HepG2 (cell line): ENCODE measurements at regions not wholly inside any gene's neighbourhood (a gene's known extent, or its start where the extent isn't known, plus 50 kb on each side); places are given as distances from the start of the nearest gene placed in this dataset.

Experiments used
- ATAC-seq: fragments of 200-7000 bp; cut with Tn5 transposase; 3 replicates; pipeline ENCODE4 v1.9.1; 2020; ENCODE audit warnings: mild to moderate bottlenecking, moderate library complexity
- BruUV-seq: library from RNA; stranded (reverse); fragments of 400-500 nt; replicated peaks from 2 replicates; lab custom pipeline; 2021; lab: Mats Ljungman, UMichigan
- CTCF ChIA-PET: fragments of 300-600 bp; formaldehyde crosslinking; extraction: SDS; loops from one replicate; lab custom pipeline; 2021; ENCODE audit warnings: low total read pairs, inconsistent platforms, low intra/inter-chr PET ratio; lab: Yijun Ruan, JAX
- POLR2A ChIA-PET: fragments of 350-600 bp; sonication (Branson Sonifier 250); formaldehyde crosslinking; loops from one replicate; lab custom pipeline; 2020; ENCODE audit warnings: antibody characterized with exemption, inconsistent platforms; lab: Yijun Ruan, JAX
- DNase-seq: peaks from one replicate; pipeline ENCODE4 v3.0.0-alpha.2; 2015; ENCODE audit warnings: low spot score
- FAIRE-seq: peaks from 3 replicates; lab custom pipeline; 2011; peaks lifted over from hg19 to GRCh38; lab: Jason Lieb, UNC
- H2AFZ ChIP-seq: one replicate; pipeline ENCODE4 v1.6.1; 2011; ENCODE audit warnings: low read length, inconsistent platforms
- H3K27ac ChIP-seq: fragments of 300-600 bp; 3 replicates; pipeline ENCODE4 v1.8.0; 2011; ENCODE audit warnings: mixed run types, mild to moderate bottlenecking, mixed read lengths, low read length, inconsistent platforms; ENCODE audit not compliant: insufficient read depth; ENCODE audit errors: extremely low read length
- H3K27me3 ChIP-seq, 2 experiments: fragments of 200-600 bp in 1 of 2; 2 replicates in 1 of 2; 3 replicates in 1 of 2; pipeline versions ENCODE4 v1.6.0 to v1.8.0; 2011; ENCODE audit warnings: low read length in 2 of 2, mild to moderate bottlenecking in 2 of 2, moderate library complexity in 2 of 2, inconsistent platforms in 1 of 2; ENCODE audit not compliant: insufficient read depth in 2 of 2, control insufficient read depth in 1 of 2
- H3K36me3 ChIP-seq, 2 experiments: fragments of 200-600 bp in 1 of 2; replicated peaks in 1 of 2; 2 replicates in 1 of 2; 3 replicates in 1 of 2; pipeline versions ENCODE4 v1.5.1 to v1.8.0; 2011; ENCODE audit warnings: low read length in 2 of 2, inconsistent platforms in 1 of 2; ENCODE audit not compliant: insufficient read depth in 2 of 2, control insufficient read depth in 1 of 2
- H3K4me1 ChIP-seq: 2 replicates; pipeline ENCODE4 v1.5.1; 2012; ENCODE audit warnings: low read length, inconsistent platforms; ENCODE audit not compliant: insufficient read depth
- H3K4me2 ChIP-seq: 2 replicates; pipeline ENCODE4 v1.6.0; 2011; ENCODE audit warnings: low read depth, low read length, inconsistent platforms
- H3K4me3 ChIP-seq, 3 experiments: fragments of 200-600 bp in 1 of 3; sonication (generic), shearing (Covaris generic) in 1 of 3; replicated peaks in 1 of 3; 2 replicates each; pipeline ENCODE4 v1.5.1; 2011 to 2016; ENCODE audit warnings: low read length in 3 of 3, inconsistent platforms in 2 of 3, low read depth in 2 of 3, mild to moderate bottlenecking in 2 of 3, control low read depth in 1 of 3, mixed read lengths in 1 of 3; ENCODE audit not compliant: insufficient read depth in 1 of 3
- H3K79me2 ChIP-seq: one replicate; pipeline ENCODE4 v1.6.1; 2011; ENCODE audit warnings: low read length, inconsistent platforms; ENCODE audit not compliant: insufficient read depth
- H3K9ac ChIP-seq: 2 replicates; pipeline ENCODE4 v1.6.0; 2011; ENCODE audit warnings: mild to moderate bottlenecking, low read depth, low read length, inconsistent platforms; ENCODE audit not compliant: insufficient read depth
- H3K9me3 ChIP-seq: 2 replicates; pipeline ENCODE4 v1.5.1; 2012; ENCODE audit warnings: mild to moderate bottlenecking, low read length
- H4K20me1 ChIP-seq: 2 replicates; pipeline ENCODE4 v1.6.0; 2011; ENCODE audit warnings: inconsistent platforms, mild to moderate bottlenecking, low read length, moderate library complexity; ENCODE audit not compliant: insufficient read depth
- ARNT2 ChIP-seq: sonication (generic); formaldehyde crosslinking; IDR thresholded peaks from 2 replicates; pipeline ENCODE4 v1.8.0; 2022; ENCODE audit warnings: mild to moderate bottlenecking, low read depth, missing genetic modification reagents, moderate library complexity
- CHD2 ChIP-seq: IDR thresholded peaks from 2 replicates; pipeline ENCODE4 v1.6.1; 2011; ENCODE audit warnings: low read depth, low read length, improper control_type of control experiment
- IRF2 ChIP-seq: IDR thresholded peaks from 2 replicates; pipeline ENCODE4 v1.6.1; 2018; ENCODE audit warnings: missing genetic modification reagents, missing compliant biosample characterization
- ISX ChIP-seq: sonication (generic); formaldehyde crosslinking; conservative IDR thresholded peaks from 2 replicates; pipeline ENCODE4 v1.5.0; 2020; ENCODE audit warnings: missing genetic modification reagents
- KAT8 ChIP-seq: IDR thresholded peaks from 2 replicates; pipeline ENCODE4 v1.6.1; 2016; ENCODE audit warnings: missing genetic modification reagents, missing compliant biosample characterization
- PHF8 ChIP-seq: sonication (generic); formaldehyde crosslinking; IDR thresholded peaks from 2 replicates; pipeline ENCODE4 v1.5.0; 2020; ENCODE audit warnings: missing genetic modification reagents
- RAD51 ChIP-seq: fragments of 450-650 bp; IDR thresholded peaks from 2 replicates; pipeline ENCODE4 v1.6.1; 2016; ENCODE audit warnings: borderline replicate concordance
- XRCC5 ChIP-seq: fragments of 200-400 bp; formaldehyde crosslinking; optimal IDR thresholded peaks from 2 replicates; pipeline ENCODE3; 2017; ENCODE audit warnings: mild to moderate bottlenecking, low read length
- ZFAT ChIP-seq: sonication (generic); formaldehyde crosslinking; conservative IDR thresholded peaks from 2 replicates; pipeline ENCODE4 v1.8.1; 2023; ENCODE audit warnings: missing genetic modification reagents, inconsistent platforms
- ZFP90 ChIP-seq: sonication (generic); formaldehyde crosslinking; IDR thresholded peaks from 2 replicates; pipeline ENCODE4 v1.8.0; 2022; ENCODE audit warnings: missing genetic modification reagents, mild to moderate bottlenecking, inconsistent platforms, borderline replicate concordance
- ZNF557 ChIP-seq: sonication (generic); formaldehyde crosslinking; IDR thresholded peaks from 2 replicates; pipeline ENCODE4 v1.4.0; 2020; ENCODE audit warnings: missing genetic modification reagents
- ZNF564 ChIP-seq: sonication (generic); formaldehyde crosslinking; IDR thresholded peaks from 2 replicates; pipeline ENCODE4 v1.8.1; 2023; ENCODE audit warnings: mild to moderate bottlenecking, missing genetic modification reagents
- ZNF713 ChIP-seq: sonication (generic); formaldehyde crosslinking; IDR thresholded peaks from 2 replicates; pipeline ENCODE4 v1.4.0; 2020; ENCODE audit warnings: mild to moderate bottlenecking, missing genetic modification reagents
- WGBS: methylation state at CpG from one replicate; pipeline ENCODE4 v1.1.6; 2017; ENCODE audit warnings: low lambda C conversion rate; 5-methylcytosine and 5-hydroxymethylcytosine counted together
- in situ Hi-C: cut with HindIII; loops from 2 replicates; pipeline ENCODE4 v1.10.0; 2017; ENCODE audit warnings: low pct_unique_long_range_greater_than_20kb; ENCODE audit not compliant: extremely low pct_ligation_motif_present
- intact Hi-C: fragments of 100-400 bp; cut with micrococcal nuclease; formaldehyde crosslinking; loops from one replicate; pipeline ENCODE4 v1.10.0; 2022; ENCODE audit not compliant: unreplicated experiment
- TF ChIP-seq, protein P1 (sequence below): sonication (generic); formaldehyde crosslinking; IDR thresholded peaks from 2 replicates; pipeline ENCODE4 v1.4.0; 2020; ENCODE audit warnings: mild to moderate bottlenecking, missing genetic modification reagents
- TF ChIP-seq, protein P2 (sequence below): sonication (generic); formaldehyde crosslinking; IDR thresholded peaks from 2 replicates; pipeline ENCODE4 v1.8.1; 2023; ENCODE audit warnings: missing genetic modification reagents, mild to moderate bottlenecking, borderline replicate concordance
- TF ChIP-seq, protein P3 (sequence below): sonication (generic); formaldehyde crosslinking; IDR thresholded peaks from 2 replicates; pipeline ENCODE4 v1.4.0; 2020; ENCODE audit warnings: missing genetic modification reagents, low read depth, mild to moderate bottlenecking, borderline replicate concordance
- TF ChIP-seq, protein P4 (sequence below): sonication (generic); formaldehyde crosslinking; IDR thresholded peaks from 2 replicates; pipeline ENCODE4 v1.4.0; 2020; ENCODE audit warnings: missing genetic modification reagents, mild to moderate bottlenecking, borderline replicate concordance
- TF ChIP-seq, protein P5 (sequence below), 2 experiments: IDR thresholded peaks; 2 replicates each; pipeline ENCODE4 v1.6.1; 2011 to 2012; ENCODE audit warnings: low read length in 2 of 2, borderline replicate concordance in 1 of 2, low read depth in 1 of 2, mild to moderate bottlenecking in 1 of 2, moderate library complexity in 1 of 2

DNA sequence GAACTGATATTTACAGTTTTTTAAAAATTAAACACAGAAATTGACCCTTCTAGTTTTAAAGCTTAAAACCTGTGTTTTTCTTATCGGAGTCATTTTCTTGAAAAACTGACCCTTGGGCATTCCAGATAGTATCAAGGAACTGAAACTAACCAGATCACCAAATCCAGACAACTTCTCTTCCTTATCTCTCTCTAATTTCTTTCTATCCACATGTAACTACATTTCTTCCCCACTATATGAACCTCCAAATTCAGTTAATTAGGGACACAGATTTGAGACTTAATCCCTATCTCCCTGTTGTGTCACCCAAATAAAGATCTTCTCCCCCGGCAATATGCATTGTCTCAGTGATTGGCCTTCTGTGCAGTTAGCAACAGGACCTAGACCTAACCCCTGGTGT, 1643.0 kb upstream of the CDH6 start (continued):
- TF ChIP-seq, protein P1, sequence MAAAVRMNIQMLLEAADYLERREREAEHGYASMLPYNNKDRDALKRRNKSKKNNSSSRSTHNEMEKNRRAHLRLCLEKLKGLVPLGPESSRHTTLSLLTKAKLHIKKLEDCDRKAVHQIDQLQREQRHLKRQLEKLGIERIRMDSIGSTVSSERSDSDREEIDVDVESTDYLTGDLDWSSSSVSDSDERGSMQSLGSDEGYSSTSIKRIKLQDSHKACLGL: no peak

GRCh38 chr5:29548262-29548661, 1645.2 kb upstream of the CDH6 start:
- in situ Hi-C loops: no loop called here
- Histone ChIP-seq H3K27me3 (no peaks in the 10 kb centered on the region), H3K4me1 (no peaks in the 10 kb centered on the region), H4K20me1 (no peaks in the 10 kb centered on the region), H3K9me3 (peaks cover 49% of the 10 kb centered on the region), H3K79me2 (no peaks in the 10 kb centered on the region), H3K36me3 (no peaks in the 10 kb centered on the region), H3K4me2 (no peak overlapping the region), H3K4me3 (no peak overlapping the region), H2AFZ (no peak overlapping the region), H3K9ac (no peak overlapping the region), H3K27ac (no peak overlapping the region)
- no peak for TF ChIP-seq PHF8 (CRISPR knock-in tag)
- TF ChIP-seq, protein P2, sequence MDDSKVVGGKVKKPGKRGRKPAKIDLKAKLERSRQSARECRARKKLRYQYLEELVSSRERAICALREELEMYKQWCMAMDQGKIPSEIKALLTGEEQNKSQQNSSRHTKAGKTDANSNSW: no peak
- no peak for TF ChIP-seq CHD2
- no peak for TF ChIP-seq ZNF713
- TF ChIP-seq ARNT2: no peak
- no peak for TF ChIP-seq KAT8 (CRISPR knock-in tag)
- TF ChIP-seq IRF2 (CRISPR knock-in tag): no peak
- TF ChIP-seq, protein P3, sequence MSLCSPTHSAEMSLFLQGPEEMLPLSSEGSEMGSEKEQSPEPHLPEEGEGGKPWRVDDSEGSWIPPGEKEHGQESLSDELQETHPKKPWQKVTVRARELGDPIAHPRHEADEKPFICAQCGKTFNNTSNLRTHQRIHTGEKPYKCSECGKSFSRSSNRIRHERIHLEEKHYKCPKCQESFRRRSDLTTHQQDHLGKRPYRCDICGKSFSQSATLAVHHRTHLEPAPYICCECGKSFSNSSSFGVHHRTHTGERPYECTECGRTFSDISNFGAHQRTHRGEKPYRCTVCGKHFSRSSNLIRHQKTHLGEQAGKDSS (CRISPR knock-in tag): no peak
- TF ChIP-seq XRCC5: no peak
- no peak for TF ChIP-seq ZNF564 (CRISPR knock-in tag)
- TF ChIP-seq, protein P4, sequence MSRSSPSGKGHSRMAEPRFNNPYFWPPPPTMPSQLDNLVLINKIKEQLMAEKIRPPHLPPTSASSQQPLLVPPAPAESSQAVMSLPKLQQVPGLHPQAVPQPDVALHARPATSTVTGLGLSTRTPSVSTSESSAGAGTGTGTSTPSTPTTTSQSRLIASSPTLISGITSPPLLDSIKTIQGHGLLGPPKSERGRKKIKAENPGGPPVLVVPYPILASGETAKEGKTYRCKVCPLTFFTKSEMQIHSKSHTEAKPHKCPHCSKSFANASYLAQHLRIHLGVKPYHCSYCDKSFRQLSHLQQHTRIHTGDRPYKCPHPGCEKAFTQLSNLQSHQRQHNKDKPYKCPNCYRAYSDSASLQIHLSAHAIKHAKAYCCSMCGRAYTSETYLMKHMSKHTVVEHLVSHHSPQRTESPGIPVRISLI (CRISPR knock-in tag): no peak
- no peak for TF ChIP-seq ZFP90
- TF ChIP-seq, protein P5, sequence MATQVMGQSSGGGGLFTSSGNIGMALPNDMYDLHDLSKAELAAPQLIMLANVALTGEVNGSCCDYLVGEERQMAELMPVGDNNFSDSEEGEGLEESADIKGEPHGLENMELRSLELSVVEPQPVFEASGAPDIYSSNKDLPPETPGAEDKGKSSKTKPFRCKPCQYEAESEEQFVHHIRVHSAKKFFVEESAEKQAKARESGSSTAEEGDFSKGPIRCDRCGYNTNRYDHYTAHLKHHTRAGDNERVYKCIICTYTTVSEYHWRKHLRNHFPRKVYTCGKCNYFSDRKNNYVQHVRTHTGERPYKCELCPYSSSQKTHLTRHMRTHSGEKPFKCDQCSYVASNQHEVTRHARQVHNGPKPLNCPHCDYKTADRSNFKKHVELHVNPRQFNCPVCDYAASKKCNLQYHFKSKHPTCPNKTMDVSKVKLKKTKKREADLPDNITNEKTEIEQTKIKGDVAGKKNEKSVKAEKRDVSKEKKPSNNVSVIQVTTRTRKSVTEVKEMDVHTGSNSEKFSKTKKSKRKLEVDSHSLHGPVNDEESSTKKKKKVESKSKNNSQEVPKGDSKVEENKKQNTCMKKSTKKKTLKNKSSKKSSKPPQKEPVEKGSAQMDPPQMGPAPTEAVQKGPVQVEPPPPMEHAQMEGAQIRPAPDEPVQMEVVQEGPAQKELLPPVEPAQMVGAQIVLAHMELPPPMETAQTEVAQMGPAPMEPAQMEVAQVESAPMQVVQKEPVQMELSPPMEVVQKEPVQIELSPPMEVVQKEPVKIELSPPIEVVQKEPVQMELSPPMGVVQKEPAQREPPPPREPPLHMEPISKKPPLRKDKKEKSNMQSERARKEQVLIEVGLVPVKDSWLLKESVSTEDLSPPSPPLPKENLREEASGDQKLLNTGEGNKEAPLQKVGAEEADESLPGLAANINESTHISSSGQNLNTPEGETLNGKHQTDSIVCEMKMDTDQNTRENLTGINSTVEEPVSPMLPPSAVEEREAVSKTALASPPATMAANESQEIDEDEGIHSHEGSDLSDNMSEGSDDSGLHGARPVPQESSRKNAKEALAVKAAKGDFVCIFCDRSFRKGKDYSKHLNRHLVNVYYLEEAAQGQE (IDR thresholded peaks at IDR 0.05; ENCODE audit: borderline replicate concordance in 1 of 2, low read depth in 1 of 2, low read length in 2 of 2): no peak
- no peak for TF ChIP-seq ZNF557 (CRISPR knock-in tag)
- no peak for TF ChIP-seq RAD51
- TF ChIP-seq ISX: no peak
- TF ChIP-seq ZFAT: no peak
- no peak for DNase-seq
- no peak for ATAC-seq
- ChIA-PET POLR2A (no interaction called here), CTCF (no interaction called here)
- no TSS peak for BruUV-seq
- WGBS: 59% methylated on average over 4 of the region's 7 CpGs
- no peak for FAIRE-seq
- intact Hi-C loops: no loop called here
